ENCODE measurements at regions not wholly inside any gene's neighbourhood (a gene's known extent, or its start where the extent isn't known, plus 50 kb on each side); places are given as distances from the start of the nearest gene placed in this dataset.

- TF ChIP-seq CTCF (conservative IDR thresholded peaks at IDR 0.05), result no peak
- H3K9me3 Mint-ChIP-seq, result no peaks in the 10 kb centered on the region
- no peak overlapping the region for H3K4me3 Mint-ChIP-seq
- H3K27ac Mint-ChIP-seq, result no peak overlapping the region
- WGBS, 2 experiments (ENCODE audit: insufficient coverage in 1 of 2, insufficient read length in 1 of 2), result 92 to 97% methylated on average over 6 of the region's 6 CpGs
- H3K36me3 Mint-ChIP-seq (ENCODE audit: low read depth), result no peaks in the 10 kb centered on the region
- Histone ChIP-seq H3K4me1 (ENCODE audit: control insufficient read depth, insufficient read depth, low read length) (peaks cover 15% of the 10 kb centered on the region), H3K9me3 (ENCODE audit: control insufficient read depth, low read length) (no peaks in the 10 kb centered on the region), H3K4me3 (ENCODE audit: low read length) (no peak overlapping the region), H3K9ac (ENCODE audit: extremely low read depth, low read length, poor library complexity, severe bottlenecking) (no peak overlapping the region), H3K27me3 (ENCODE audit: control insufficient read depth, insufficient read depth, low read length, poor library complexity, severe bottlenecking) (no peaks in the 10 kb centered on the region), H3K36me3 (ENCODE audit: control insufficient read depth, insufficient read depth, low read length) (no peaks in the 10 kb centered on the region), H3K27ac (ENCODE audit: low read depth, low read length) (no peak overlapping the region)
- DNase-seq, result no peak
- peaks cover 4% of the 10 kb centered on the region for H3K27me3 Mint-ChIP-seq (ENCODE audit: insufficient read depth)
- H3K4me1 Mint-ChIP-seq, result peaks cover 12% of the 10 kb centered on the region
These were observed 159.7 kb upstream of the KCNG1 start for GRCh38 chr20:51182571-51182970.

GRCh38 chr20:51178153-51178552 is 155.2 kb upstream of the KCNG1 start:
- Histone ChIP-seq H3K27ac (ENCODE audit: low read depth, low read length) (no peak overlapping the region), H3K27me3 (ENCODE audit: control insufficient read depth, insufficient read depth, low read length, poor library complexity, severe bottlenecking) (no peaks in the 10 kb centered on the region), H3K36me3 (ENCODE audit: control insufficient read depth, insufficient read depth, low read length) (no peaks in the 10 kb centered on the region), H3K9me3 (ENCODE audit: control insufficient read depth, low read length) (peaks cover 1% of the 10 kb centered on the region), H3K4me1 (ENCODE audit: control insufficient read depth, insufficient read depth, low read length) (peaks cover 7% of the 10 kb centered on the region), H3K9ac (ENCODE audit: extremely low read depth, low read length, poor library complexity, severe bottlenecking) (no peak overlapping the region), H3K4me3 (ENCODE audit: low read length) (no peak overlapping the region)
- no peak for TF ChIP-seq CTCF (conservative IDR thresholded peaks at IDR 0.05)
- Mint-ChIP-seq H3K27me3 (ENCODE audit: insufficient read depth) (peaks cover 4% of the 10 kb centered on the region), H3K9me3 (peaks cover under 1% of the 10 kb centered on the region), H3K4me1 (peaks cover 9% of the 10 kb centered on the region), H3K36me3 (ENCODE audit: low read depth) (no peaks in the 10 kb centered on the region), H3K27ac (no peak overlapping the region), H3K4me3 (no peak overlapping the region)
- WGBS, 2 experiments (ENCODE audit: insufficient coverage in 1 of 2, insufficient read length in 1 of 2), result 91% methylated on average over 2 of the region's 3 CpGs; no CpG with 5 or more reads in 1 of the 2 experiments
- DNase-seq, result no peak

GRCh38 chr20:51176876-51177275 is 154.0 kb upstream of the KCNG1 start:
- H3K9me3 Mint-ChIP-seq, result peaks cover 4% of the 10 kb centered on the region
- H3K36me3 Mint-ChIP-seq (ENCODE audit: low read depth), result no peaks in the 10 kb centered on the region
- DNase-seq, result no peak
- peaks cover 4% of the 10 kb centered on the region for H3K27me3 Mint-ChIP-seq (ENCODE audit: insufficient read depth)
- peaks cover 5% of the 10 kb centered on the region for H3K9me3 ChIP-seq (ENCODE audit: control insufficient read depth, low read length)
- WGBS, 2 experiments (ENCODE audit: insufficient coverage in 1 of 2, insufficient read length in 1 of 2), result 69 to 73% methylated on average over 2 to 3 of the region's 3 CpGs
- H3K4me1 ChIP-seq (ENCODE audit: control insufficient read depth, insufficient read depth, low read length), result peaks cover 7% of the 10 kb centered on the region
- H3K4me3 Mint-ChIP-seq, result no peak overlapping the region
- TF ChIP-seq CTCF (conservative IDR thresholded peaks at IDR 0.05), result no peak
- no peak overlapping the region for H3K9ac ChIP-seq (ENCODE audit: extremely low read depth, low read length, poor library complexity, severe bottlenecking)
- H3K4me1 Mint-ChIP-seq, result peaks cover 9% of the 10 kb centered on the region
- H3K27me3 ChIP-seq (ENCODE audit: control insufficient read depth, insufficient read depth, low read length, poor library complexity, severe bottlenecking), result no peaks in the 10 kb centered on the region
- no peaks in the 10 kb centered on the region for H3K36me3 ChIP-seq (ENCODE audit: control insufficient read depth, insufficient read depth, low read length)
- no peak overlapping the region for H3K4me3 ChIP-seq (ENCODE audit: low read length)
- H3K27ac ChIP-seq (ENCODE audit: low read depth, low read length), result no peak overlapping the region
- peak overlapping the region; percentile 69 for H3K27ac Mint-ChIP-seq

Measured in endodermal cell (in vitro differentiated cells).